ENCODE measurements at regions not wholly inside any gene's neighbourhood (a gene's known extent, or its start where the extent isn't known, plus 50 kb on each side); places are given as distances from the start of the nearest gene placed in this dataset.

GRCh38 chr14:35973770-35974169, 147.6 kb downstream of the BRMS1L start:
- no peaks in the 10 kb centered on the region for H3K9me3 ChIP-seq (ENCODE audit: control insufficient read depth, insufficient read depth, low read depth, low read length)
- no peak overlapping the region for H2AFZ ChIP-seq (ENCODE audit: low read length)
- no peak overlapping the region for H3K9ac ChIP-seq (ENCODE audit: insufficient read depth, low read length)
- TF ChIP-seq CTCF (conservative IDR thresholded peaks at IDR 0.05 in 1 of 2, IDR thresholded peaks at IDR 0.05 in 1 of 2; ENCODE audit: low read depth in 1 of 2, low read length in 2 of 2) (no peak), EZH2 (IDR thresholded peaks at IDR 0.05; ENCODE audit: low read length, missing control alignments) (no peak)
- H3K4me2 ChIP-seq (ENCODE audit: extremely low read depth, insufficient read depth, low read length) = no peak overlapping the region
- no peaks in the 10 kb centered on the region for H3K79me2 ChIP-seq (ENCODE audit: control insufficient read depth, insufficient read depth, low read length)
- H3K4me1 ChIP-seq (ENCODE audit: control insufficient read depth, extremely low read depth, insufficient read depth, low read length) = no peaks in the 10 kb centered on the region
- no peak overlapping the region for H3K27ac ChIP-seq (ENCODE audit: insufficient read depth, low read length)
- H3K4me3 ChIP-seq (replicated peaks in 1 of 4; ENCODE audit: control extremely low read depth in 1 of 4, insufficient read depth in 1 of 4, low read depth in 3 of 4, low read length in 4 of 4) = no peak overlapping the region
- no peak for DNase-seq (ENCODE audit: low read depth in 2 of 2)
- no peaks in the 10 kb centered on the region for H3K36me3 ChIP-seq (ENCODE audit: control insufficient read depth, insufficient read depth, low read length)
- no peaks in the 10 kb centered on the region for H3K27me3 ChIP-seq (ENCODE audit: control insufficient read depth, insufficient read depth, low read length)
- H4K20me1 ChIP-seq (ENCODE audit: control insufficient read depth, extremely low read depth, insufficient read depth, low read length) = no peaks in the 10 kb centered on the region

GRCh38 chr14:35971965-35972630, 146.0 kb downstream of the BRMS1L start:
- no peak overlapping the region for H3K4me2 ChIP-seq (ENCODE audit: extremely low read depth, insufficient read depth, low read length)
- no peaks in the 10 kb centered on the region for H3K36me3 ChIP-seq (ENCODE audit: control insufficient read depth, insufficient read depth, low read length)
- H3K4me1 ChIP-seq (ENCODE audit: control insufficient read depth, extremely low read depth, insufficient read depth, low read length) = no peaks in the 10 kb centered on the region
- no peak for DNase-seq (ENCODE audit: low read depth in 2 of 2)
- no peak overlapping the region for H3K4me3 ChIP-seq (replicated peaks in 1 of 4; ENCODE audit: control extremely low read depth in 1 of 4, insufficient read depth in 1 of 4, low read depth in 3 of 4, low read length in 4 of 4)
- no peak overlapping the region for H3K9ac ChIP-seq (ENCODE audit: insufficient read depth, low read length)
- H3K79me2 ChIP-seq (ENCODE audit: control insufficient read depth, insufficient read depth, low read length) = no peaks in the 10 kb centered on the region
- H4K20me1 ChIP-seq (ENCODE audit: control insufficient read depth, extremely low read depth, insufficient read depth, low read length) = no peaks in the 10 kb centered on the region
- H3K9me3 ChIP-seq (ENCODE audit: control insufficient read depth, insufficient read depth, low read depth, low read length) = no peaks in the 10 kb centered on the region
- no peak overlapping the region for H2AFZ ChIP-seq (ENCODE audit: low read length)
- H3K27ac ChIP-seq (ENCODE audit: insufficient read depth, low read length) = no peak overlapping the region
- no peak for TF ChIP-seq EZH2 (IDR thresholded peaks at IDR 0.05; ENCODE audit: low read length, missing control alignments)
- no peak for TF ChIP-seq CTCF (conservative IDR thresholded peaks at IDR 0.05 in 1 of 2, IDR thresholded peaks at IDR 0.05 in 1 of 2; ENCODE audit: low read depth in 1 of 2, low read length in 2 of 2)
- H3K27me3 ChIP-seq (ENCODE audit: control insufficient read depth, insufficient read depth, low read length) = no peaks in the 10 kb centered on the region

DNA sequence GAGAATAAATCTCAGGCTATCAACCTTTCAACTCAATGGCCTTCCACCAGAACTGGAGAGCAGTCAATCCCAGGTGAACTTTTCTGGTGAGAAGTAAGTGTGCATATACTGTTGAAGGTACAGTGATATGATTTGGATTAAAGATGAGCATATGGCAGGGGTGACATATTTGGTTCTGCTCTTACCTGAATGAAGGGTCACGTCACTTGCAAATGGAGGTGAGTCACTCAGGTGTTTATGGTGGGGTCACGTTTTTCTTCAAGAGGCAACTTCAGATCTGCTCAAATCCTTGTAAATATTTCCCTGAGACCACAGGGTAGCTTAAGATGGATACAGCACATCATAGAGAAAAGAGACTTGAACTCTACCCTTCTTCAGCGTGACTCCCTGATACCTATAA, 143.2 kb downstream of the BRMS1L start:
- Histone ChIP-seq H2AFZ (ENCODE audit: low read length) (no peak overlapping the region), H3K9me3 (ENCODE audit: control insufficient read depth, insufficient read depth, low read depth, low read length) (no peaks in the 10 kb centered on the region), H3K79me2 (ENCODE audit: control insufficient read depth, insufficient read depth, low read length) (no peaks in the 10 kb centered on the region), H3K4me1 (ENCODE audit: control insufficient read depth, extremely low read depth, insufficient read depth, low read length) (no peaks in the 10 kb centered on the region), H3K27me3 (ENCODE audit: control insufficient read depth, insufficient read depth, low read length) (no peaks in the 10 kb centered on the region), H3K36me3 (ENCODE audit: control insufficient read depth, insufficient read depth, low read length) (no peaks in the 10 kb centered on the region), H4K20me1 (ENCODE audit: control insufficient read depth, extremely low read depth, insufficient read depth, low read length) (no peaks in the 10 kb centered on the region), H3K4me3 (replicated peaks in 1 of 4; ENCODE audit: control extremely low read depth in 1 of 4, insufficient read depth in 1 of 4, low read depth in 3 of 4, low read length in 4 of 4) (no peak overlapping the region), H3K9ac (ENCODE audit: insufficient read depth, low read length) (no peak overlapping the region), H3K4me2 (ENCODE audit: extremely low read depth, insufficient read depth, low read length) (no peak overlapping the region), H3K27ac (ENCODE audit: insufficient read depth, low read length) (no peak overlapping the region)
- TF ChIP-seq EZH2 (IDR thresholded peaks at IDR 0.05; ENCODE audit: low read length, missing control alignments) (no peak), CTCF (conservative IDR thresholded peaks at IDR 0.05 in 1 of 2, IDR thresholded peaks at IDR 0.05 in 1 of 2; ENCODE audit: low read depth in 1 of 2, low read length in 2 of 2) (no peak)
- DNase-seq (ENCODE audit: low read depth in 2 of 2) = no peak

Measured in fibroblast of lung (primary cell).